A673 (cell line): ENCODE measurements at regions not wholly inside any gene's neighbourhood (a gene's known extent, or its start where the extent isn't known, plus 50 kb on each side); places are given as distances from the start of the nearest gene placed in this dataset.
"Not testable (repeated sequence)": the region's sequence is repeated elsewhere in the genome, so short reads cannot be mapped to it uniquely, and the experiment has no call there.

ENCODE experiments used
- BruUV-seq: library from RNA; stranded (reverse); fragments of 400-500 nt; replicated peaks from 2 replicates; lab custom pipeline; 2021; lab: Mats Ljungman, UMichigan
- CTCF ChIA-PET: fragments of 300-600 bp; sonication (Branson Sonifier 250); formaldehyde crosslinking; loops from one replicate; lab custom pipeline; 2022; ENCODE audit warnings: antibody characterized with exemption; lab: Charles Lee
- POLR2A ChIA-PET: fragments of 300-600 bp; sonication (Branson Sonifier 250); formaldehyde crosslinking; loops from one replicate; lab custom pipeline; 2022; ENCODE audit warnings: antibody characterized with exemption; ENCODE audit not compliant: low non-redundant PET; lab: Charles Lee
- DNase-seq: peaks from one replicate; pipeline ENCODE4 v3.0.0-alpha.2; 2015; ENCODE audit warnings: low spot score
- H3K27ac ChIP-seq: fragments of 200-600 bp; sonication (generic); 2 replicates; pipeline ENCODE4 v1.5.1; 2016; ENCODE audit warnings: mixed run types, low read depth, mild to moderate bottlenecking, mixed read lengths, antibody characterized with exemption, low read length; ENCODE audit not compliant: poor library complexity, severe bottlenecking
- H3K27me3 ChIP-seq: fragments of 200-600 bp; sonication (generic); replicated peaks from 2 replicates; pipeline ENCODE4 v1.6.1; 2017; ENCODE audit warnings: mixed run types, low read depth, mild to moderate bottlenecking, mixed read lengths, antibody characterized with exemption, low read length; ENCODE audit not compliant: insufficient read depth, poor library complexity
- H3K36me3 ChIP-seq: fragments of 200-600 bp; sonication (generic); 2 replicates; pipeline ENCODE4 v1.6.1; 2016; ENCODE audit warnings: mixed run types, mild to moderate bottlenecking, mixed read lengths, antibody characterized with exemption, low read length; ENCODE audit not compliant: insufficient read depth, poor library complexity, severe bottlenecking
- H3K4me1 ChIP-seq: fragments of 200-600 bp; sonication (generic); 2 replicates; pipeline ENCODE4 v1.6.1; 2017; ENCODE audit warnings: mixed run types, mild to moderate bottlenecking, mixed read lengths, antibody characterized with exemption, low read length; ENCODE audit not compliant: insufficient read depth, poor library complexity, severe bottlenecking
- H3K4me3 ChIP-seq: fragments of 200-600 bp; sonication (generic); 2 replicates; pipeline ENCODE4 v1.5.1; 2016; ENCODE audit warnings: low read depth, mixed run types, mild to moderate bottlenecking, mixed read lengths, low read length; ENCODE audit not compliant: poor library complexity, severe bottlenecking
- H3K9me3 ChIP-seq: fragments of 200-600 bp; sonication (generic); 2 replicates; pipeline ENCODE4 v1.6.1; 2016; ENCODE audit warnings: mixed run types, low read depth, mild to moderate bottlenecking, mixed read lengths, antibody characterized with exemption, low read length; ENCODE audit not compliant: poor library complexity, severe bottlenecking
- EZH2 ChIP-seq: fragments of 200-600 bp; sonication (generic); IDR thresholded peaks from 2 replicates; pipeline ENCODE4 v1.6.1; 2017; ENCODE audit warnings: borderline replicate concordance, low read depth, mild to moderate bottlenecking, mixed read lengths, antibody characterized with exemption, low read length; ENCODE audit not compliant: poor library complexity, severe bottlenecking
- intact Hi-C: fragments of 100-400 bp; cut with micrococcal nuclease; formaldehyde crosslinking; loops from one replicate; pipeline ENCODE4 v1.10.0; 2022; ENCODE audit not compliant: unreplicated experiment
- TF ChIP-seq, protein P1 (sequence below): fragments of 300-800, 200-600 bp; sonication (generic); conservative IDR thresholded peaks from 2 replicates; pipeline ENCODE4 v1.5.1; 2017; ENCODE audit warnings: low read depth, mild to moderate bottlenecking, antibody characterized with exemption, low read length, moderate library complexity, mixed read lengths

DNA sequence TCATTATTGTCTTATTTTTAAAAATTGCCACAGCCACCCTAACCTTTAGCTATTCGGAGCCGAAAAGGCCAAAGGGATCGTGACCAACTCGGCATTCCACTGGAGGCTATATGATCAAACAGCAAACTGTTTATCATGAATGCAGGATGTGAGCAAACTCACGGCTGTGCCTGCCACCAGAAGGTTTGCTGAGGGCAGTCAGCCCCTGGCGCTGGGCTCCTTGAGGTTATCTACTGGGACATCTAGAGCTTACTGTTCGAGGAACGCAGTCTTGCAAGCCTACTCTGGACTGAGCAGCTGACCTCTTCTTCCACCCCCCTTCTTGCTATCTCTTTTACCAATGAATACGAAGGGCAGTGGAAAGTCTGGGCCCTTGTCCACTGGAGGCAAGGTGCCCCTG, 231.5 kb upstream of the TARS1 start:
- no peak for DNase-seq
- POLR2A ChIA-PET: no interaction called here
- H3K27me3 ChIP-seq: no peaks in the 10 kb centered on the region
- H3K9me3 ChIP-seq: no peaks in the 10 kb centered on the region
- no TSS peak for BruUV-seq
- CTCF ChIA-PET: no interaction called here
- intact Hi-C loops: no loop called here
- H3K4me1 ChIP-seq: no peaks in the 10 kb centered on the region
- TF ChIP-seq EZH2: no peak
- TF ChIP-seq, protein P1, sequence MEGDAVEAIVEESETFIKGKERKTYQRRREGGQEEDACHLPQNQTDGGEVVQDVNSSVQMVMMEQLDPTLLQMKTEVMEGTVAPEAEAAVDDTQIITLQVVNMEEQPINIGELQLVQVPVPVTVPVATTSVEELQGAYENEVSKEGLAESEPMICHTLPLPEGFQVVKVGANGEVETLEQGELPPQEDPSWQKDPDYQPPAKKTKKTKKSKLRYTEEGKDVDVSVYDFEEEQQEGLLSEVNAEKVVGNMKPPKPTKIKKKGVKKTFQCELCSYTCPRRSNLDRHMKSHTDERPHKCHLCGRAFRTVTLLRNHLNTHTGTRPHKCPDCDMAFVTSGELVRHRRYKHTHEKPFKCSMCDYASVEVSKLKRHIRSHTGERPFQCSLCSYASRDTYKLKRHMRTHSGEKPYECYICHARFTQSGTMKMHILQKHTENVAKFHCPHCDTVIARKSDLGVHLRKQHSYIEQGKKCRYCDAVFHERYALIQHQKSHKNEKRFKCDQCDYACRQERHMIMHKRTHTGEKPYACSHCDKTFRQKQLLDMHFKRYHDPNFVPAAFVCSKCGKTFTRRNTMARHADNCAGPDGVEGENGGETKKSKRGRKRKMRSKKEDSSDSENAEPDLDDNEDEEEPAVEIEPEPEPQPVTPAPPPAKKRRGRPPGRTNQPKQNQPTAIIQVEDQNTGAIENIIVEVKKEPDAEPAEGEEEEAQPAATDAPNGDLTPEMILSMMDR: no peak
- no peak overlapping the region for H3K27ac ChIP-seq
- no peaks in the 10 kb centered on the region for H3K36me3 ChIP-seq
- H3K4me3 ChIP-seq: no peak overlapping the region

DNA sequence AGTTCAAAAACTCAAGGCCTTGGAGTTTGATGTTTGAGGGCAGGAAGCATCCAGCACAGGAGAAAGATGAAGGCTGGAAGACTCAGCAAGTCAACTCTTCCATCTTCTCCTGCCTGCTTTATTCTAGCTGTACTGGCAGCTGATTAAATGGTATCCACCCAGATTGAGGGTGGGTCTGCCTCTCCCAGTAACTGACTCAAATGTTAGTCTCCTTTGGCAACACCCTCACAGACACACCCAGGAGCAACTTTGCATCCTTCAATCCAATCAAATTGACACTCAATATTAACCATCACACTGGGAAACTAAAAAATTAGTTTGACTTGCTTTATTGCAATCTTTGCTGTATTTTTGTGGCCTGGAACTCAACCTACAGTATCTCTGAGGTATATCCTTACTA, 230.5 kb upstream of the TARS1 start:
- DNase-seq, CTCF ChIA-PET, H3K27me3 ChIP-seq, H3K36me3 ChIP-seq, BruUV-seq, H3K9me3 ChIP-seq, H3K4me3 ChIP-seq, intact Hi-C loops, H3K4me1 ChIP-seq, H3K27ac ChIP-seq: not testable (repeated sequence)
- POLR2A ChIA-PET: interaction anchor here (0.6 kb wide), 1 partner anchor 73 kb away, joined by 5 read pairs; no protein-coding TSS in a partner anchor

DNA sequence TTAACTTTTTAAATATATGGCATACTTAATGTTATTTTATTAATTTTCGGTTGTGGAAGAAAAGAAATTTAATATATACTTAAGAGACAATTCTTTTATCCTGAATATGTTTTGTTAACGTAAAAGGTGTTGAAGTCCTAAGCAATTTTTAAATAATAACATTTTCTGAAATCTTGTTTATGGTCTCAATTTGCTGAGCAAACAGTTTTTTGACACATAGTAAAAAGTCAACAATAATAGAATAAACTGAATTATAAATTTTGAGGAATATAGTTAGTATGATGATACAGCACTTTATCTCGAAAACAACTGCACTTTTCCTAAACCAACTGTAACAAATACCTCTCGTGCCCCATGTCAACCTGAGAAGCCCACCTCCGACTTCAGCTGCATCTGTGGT, 229.8 kb upstream of the TARS1 start:
- no peaks in the 10 kb centered on the region for H3K9me3 ChIP-seq
- intact Hi-C loops: no loop called here
- H3K4me1 ChIP-seq: no peaks in the 10 kb centered on the region
- H3K36me3 ChIP-seq: no peaks in the 10 kb centered on the region
- ChIA-PET POLR2A (interaction anchor here (0.6 kb wide), 1 partner anchor 73 kb away, joined by 5 read pairs; no protein-coding TSS in a partner anchor), CTCF (no interaction called here)
- BruUV-seq: no TSS peak
- no peaks in the 10 kb centered on the region for H3K27me3 ChIP-seq
- TF ChIP-seq, protein P1: no peak
- no peak for TF ChIP-seq EZH2
- no peak overlapping the region for H3K4me3 ChIP-seq
- DNase-seq: no peak
- no peak overlapping the region for H3K27ac ChIP-seq

DNA sequence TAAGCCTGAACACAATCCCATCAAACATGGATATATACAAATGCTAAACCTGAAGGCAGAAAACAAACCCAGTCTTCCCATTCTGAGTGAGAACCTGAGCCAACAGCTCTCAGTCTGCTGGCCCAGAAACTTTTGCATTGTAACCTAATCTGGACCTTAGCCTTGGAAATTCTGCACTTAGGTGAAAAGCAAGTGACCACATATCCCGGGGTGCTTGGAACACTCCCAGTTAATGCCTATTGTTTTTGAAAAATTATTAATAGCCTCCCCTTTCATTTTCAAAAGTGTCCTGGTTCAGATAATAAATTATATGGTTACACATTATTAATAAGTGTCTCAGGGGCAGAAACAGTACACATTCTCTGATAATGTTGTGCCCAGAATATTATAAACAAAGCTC, 228.3 kb upstream of the TARS1 start:
- Histone ChIP-seq H3K4me1 (no peaks in the 10 kb centered on the region), H3K27ac (no peak overlapping the region), H3K9me3 (no peaks in the 10 kb centered on the region), H3K27me3 (no peaks in the 10 kb centered on the region), H3K36me3 (no peaks in the 10 kb centered on the region), H3K4me3 (no peak overlapping the region)
- ChIA-PET CTCF (no interaction called here), POLR2A (no interaction called here)
- no peak for TF ChIP-seq EZH2
- TF ChIP-seq, protein P1: no peak
- DNase-seq: no peak
- no TSS peak for BruUV-seq
- intact Hi-C loops: no loop called here
